HG02678 (cell line): ENCODE measurements at regions not wholly inside any gene's neighbourhood (a gene's known extent, or its start where the extent isn't known, plus 50 kb on each side); places are given as distances from the start of the nearest gene placed in this dataset.

Experiments used
- ATAC-seq: cut with Tn5 transposase; IDR thresholded peaks from one replicate; pipeline ENCODE4 v1.9.1; 2021; ENCODE audit warnings: mild to moderate bottlenecking, moderate library complexity; ENCODE audit not compliant: unreplicated experiment

GRCh38 chr13:64867856-64868255 lies 2362.3 kb downstream of the PCDH9 start:
- no peak for ATAC-seq

- no peak for ATAC-seq
Measured at GRCh38 chr13:64866331-64866730, 2363.8 kb downstream of the PCDH9 start.

- ATAC-seq: no peak
Measured at GRCh38 chr13:64855506-64855905, 2374.6 kb downstream of the PCDH9 start.

- no peak for ATAC-seq
Measured at GRCh38 chr13:64850017-64850416, 2380.1 kb downstream of the PCDH9 start.

- no peak for ATAC-seq
Measured at GRCh38 chr13:64849196-64849595, 2380.9 kb downstream of the PCDH9 start.

- no peak for ATAC-seq
Measured at GRCh38 chr13:64847767-64848166, 2382.4 kb downstream of the PCDH9 start.

GRCh38 chr13:64845110-64845509 lies 2385.0 kb downstream of the PCDH9 start:
- no peak for ATAC-seq

GRCh38 chr13:64819081-64819480 lies 2411.1 kb downstream of the PCDH9 start:
- no peak for ATAC-seq

GRCh38 chr13:64817691-64818090 lies 2412.4 kb downstream of the PCDH9 start:
- ATAC-seq: no peak

- no peak for ATAC-seq
Measured at GRCh38 chr13:64810750-64811149, 2419.4 kb downstream of the PCDH9 start.

GRCh38 chr13:64808704-64809103 lies 2421.4 kb downstream of the PCDH9 start:
- no peak for ATAC-seq

- ATAC-seq: no peak
Measured at GRCh38 chr13:64801768-64802167, 2428.4 kb downstream of the PCDH9 start.

GRCh38 chr13:64798422-64798821 lies 2431.7 kb downstream of the PCDH9 start:
- no peak for ATAC-seq

- no peak for ATAC-seq
Measured at GRCh38 chr13:64793592-64793991, 2436.5 kb downstream of the PCDH9 start.

GRCh38 chr13:64793131-64793530 lies 2437.0 kb downstream of the PCDH9 start:
- no peak for ATAC-seq

GRCh38 chr13:64791373-64791772 lies 2438.8 kb downstream of the PCDH9 start:
- ATAC-seq: no peak

- ATAC-seq: no peak
Measured at GRCh38 chr13:64782466-64782865, 2447.7 kb downstream of the PCDH9 start.

- no peak for ATAC-seq
Measured at GRCh38 chr13:64778002-64778401, 2452.1 kb downstream of the PCDH9 start.

GRCh38 chr13:64774915-64775314 lies 2455.2 kb downstream of the PCDH9 start:
- no peak for ATAC-seq

GRCh38 chr13:64770743-64771142 lies 2459.4 kb downstream of the PCDH9 start:
- no peak for ATAC-seq

- ATAC-seq: no peak
Measured at GRCh38 chr13:64767054-64767453, 2463.1 kb downstream of the PCDH9 start.

- no peak for ATAC-seq
Measured at GRCh38 chr13:64765636-64766035, 2464.5 kb downstream of the PCDH9 start.

- ATAC-seq: no peak
Measured at GRCh38 chr13:64758521-64759244, 2471.5 kb downstream of the PCDH9 start.
